ENCODE measurements at regions not wholly inside any gene's neighbourhood (a gene's known extent, or its start where the extent isn't known, plus 50 kb on each side); places are given as distances from the start of the nearest gene placed in this dataset.
"Not testable (repeated sequence)": the region's sequence is repeated elsewhere in the genome, so short reads cannot be mapped to it uniquely, and the experiment has no call there.

- FAIRE-seq, result no peak
These were observed 984.8 kb downstream of the TMEM121 start for GRCh38 chr14:106511006-106511799.

GRCh38 chr14:106511800-106512198 is 985.4 kb downstream of the TMEM121 start:
- FAIRE-seq, result no peak

- no peak for FAIRE-seq
These were observed 986.9 kb downstream of the TMEM121 start for GRCh38 chr14:106513302-106513701.

- no peak for FAIRE-seq
These were observed 991.9 kb downstream of the TMEM121 start for GRCh38 chr14:106518054-106518943.

GRCh38 chr14:106522118-106522517 is 995.7 kb downstream of the TMEM121 start:
- not testable (repeated sequence) for FAIRE-seq

- FAIRE-seq, result no peak
These were observed 996.6 kb downstream of the TMEM121 start for GRCh38 chr14:106522990-106523389.

- FAIRE-seq, result no peak
These were observed 1002.3 kb downstream of the TMEM121 start for GRCh38 chr14:106528717-106529116.

- no peak for FAIRE-seq
These were observed 1003.6 kb downstream of the TMEM121 start for GRCh38 chr14:106530031-106530422.

- FAIRE-seq, result no peak
These were observed 1004.2 kb downstream of the TMEM121 start for GRCh38 chr14:106530423-106531107.

- FAIRE-seq, result not testable (repeated sequence)
These were observed 1011.2 kb downstream of the TMEM121 start for GRCh38 chr14:106537597-106537996.

- no peak for FAIRE-seq
These were observed 1011.8 kb downstream of the TMEM121 start for GRCh38 chr14:106538201-106538600.

- no peak for FAIRE-seq
These were observed 1021.5 kb downstream of the TMEM121 start for GRCh38 chr14:106547735-106548434.

- no peak for FAIRE-seq
These were observed 1022.7 kb downstream of the TMEM121 start for GRCh38 chr14:106549064-106549463.

GRCh38 chr14:106551265-106551664 is 1024.9 kb downstream of the TMEM121 start:
- no peak for FAIRE-seq

- FAIRE-seq, result not testable (repeated sequence)
These were observed 1029.8 kb downstream of the TMEM121 start for GRCh38 chr14:106556211-106556610.

- no peak for FAIRE-seq
These were observed 1030.4 kb downstream of the TMEM121 start for GRCh38 chr14:106556665-106557289.

- no peak for FAIRE-seq
These were observed 1036.1 kb downstream of the TMEM121 start for GRCh38 chr14:106562451-106562850.

- FAIRE-seq, result no peak
These were observed 1037.8 kb downstream of the TMEM121 start for GRCh38 chr14:106564058-106564643.

- no peak for FAIRE-seq
These were observed 1052.1 kb downstream of the TMEM121 start for GRCh38 chr14:106578481-106578880.

- no peak for FAIRE-seq
These were observed 1052.7 kb downstream of the TMEM121 start for GRCh38 chr14:106579084-106579483.

- FAIRE-seq, result no peak
These were observed 1059.3 kb downstream of the TMEM121 start for GRCh38 chr14:106585692-106586091.
